ENCODE measurements at regions not wholly inside any gene's neighbourhood (a gene's known extent, or its start where the extent isn't known, plus 50 kb on each side); places are given as distances from the start of the nearest gene placed in this dataset.

GRCh38 chr5:166031926-166032325 is 2259.5 kb upstream of the WWC1 start:
- DNase-seq (ENCODE audit: low read depth): no peak

- no peak for DNase-seq (ENCODE audit: low read depth)
Observed at GRCh38 chr5:166032601-166033000, 2258.8 kb upstream of the WWC1 start.

- no peak for DNase-seq (ENCODE audit: low read depth)
Observed at GRCh38 chr5:166045961-166046360, 2245.5 kb upstream of the WWC1 start.

GRCh38 chr5:166046956-166047355 is 2244.5 kb upstream of the WWC1 start:
- no peak for DNase-seq (ENCODE audit: low read depth)

GRCh38 chr5:166050531-166050930 is 2240.9 kb upstream of the WWC1 start:
- DNase-seq (ENCODE audit: low read depth): no peak

GRCh38 chr5:166058660-166059059 is 2232.8 kb upstream of the WWC1 start:
- DNase-seq (ENCODE audit: low read depth): no peak

- DNase-seq (ENCODE audit: low read depth): no peak
Observed at GRCh38 chr5:166062094-166062493, 2229.4 kb upstream of the WWC1 start.

GRCh38 chr5:166062719-166063118 is 2228.7 kb upstream of the WWC1 start:
- no peak for DNase-seq (ENCODE audit: low read depth)

- no peak for DNase-seq (ENCODE audit: low read depth)
Observed at GRCh38 chr5:166063261-166063660, 2228.2 kb upstream of the WWC1 start.

GRCh38 chr5:166068547-166069335 is 2222.7 kb upstream of the WWC1 start:
- no peak for DNase-seq (ENCODE audit: low read depth)

- no peak for DNase-seq (ENCODE audit: low read depth)
Observed at GRCh38 chr5:166073901-166074581, 2217.4 kb upstream of the WWC1 start.

GRCh38 chr5:166074582-166075481 is 2216.6 kb upstream of the WWC1 start:
- no peak for DNase-seq (ENCODE audit: low read depth)

GRCh38 chr5:166083183-166083959 is 2208.1 kb upstream of the WWC1 start:
- no peak for DNase-seq (ENCODE audit: low read depth)

GRCh38 chr5:166086568-166086967 is 2204.9 kb upstream of the WWC1 start:
- no peak for DNase-seq (ENCODE audit: low read depth)

GRCh38 chr5:166088389-166089039 is 2202.9 kb upstream of the WWC1 start:
- DNase-seq (ENCODE audit: low read depth): no peak

GRCh38 chr5:166091931-166092330 is 2199.5 kb upstream of the WWC1 start:
- DNase-seq (ENCODE audit: low read depth): no peak

- DNase-seq (ENCODE audit: low read depth): no peak
Observed at GRCh38 chr5:166093312-166093711, 2198.1 kb upstream of the WWC1 start.

GRCh38 chr5:166102947-166103346 is 2188.5 kb upstream of the WWC1 start:
- DNase-seq (ENCODE audit: low read depth): no peak

GRCh38 chr5:166111021-166111420 is 2180.4 kb upstream of the WWC1 start:
- DNase-seq (ENCODE audit: low read depth): no peak

Data from LHCN-M2 (cell line).